Loucy (cell line): ENCODE measurements at regions not wholly inside any gene's neighbourhood (a gene's known extent, or its start where the extent isn't known, plus 50 kb on each side); places are given as distances from the start of the nearest gene placed in this dataset.

Experiments used
- H2AFZ ChIP-seq: fragments of 200-600 bp; sonication (generic); 2 replicates; pipeline ENCODE4 v1.6.0; 2016; ENCODE audit warnings: antibody characterized with exemption, mild to moderate bottlenecking, low read length, moderate library complexity
- H3F3A ChIP-seq: fragments of 200-600 bp; 2 replicates; pipeline ENCODE4 v1.6.0; 2016; ENCODE audit warnings: antibody characterized with exemption, low read depth, mild to moderate bottlenecking
- H3K27me3 ChIP-seq: fragments of 200-600 bp; sonication (generic); 2 replicates; pipeline ENCODE4 v1.6.1; 2014; ENCODE audit warnings: low read length, mild to moderate bottlenecking; ENCODE audit not compliant: insufficient read depth, poor library complexity, severe bottlenecking
- H3K36me3 ChIP-seq: fragments of 200-600 bp; sonication (generic); 2 replicates; pipeline ENCODE4 v1.6.1; 2016; ENCODE audit warnings: low read length; ENCODE audit not compliant: insufficient read depth
- H3K4me1 ChIP-seq: fragments of 200-600 bp; sonication (generic); 2 replicates; pipeline ENCODE4 v1.5.1; 2014; ENCODE audit warnings: low read length, mild to moderate bottlenecking; ENCODE audit not compliant: insufficient read depth, poor library complexity, severe bottlenecking
- H3K4me2 ChIP-seq: fragments of 200-600 bp; sonication (generic); 2 replicates; pipeline ENCODE4 v1.6.0; 2014; ENCODE audit warnings: antibody characterized with exemption, low read length, low read depth, mild to moderate bottlenecking; ENCODE audit not compliant: poor library complexity, severe bottlenecking
- H3K4me3 ChIP-seq: fragments of 200-600 bp; sonication (generic); 2 replicates; pipeline ENCODE4 v1.5.1; 2014; ENCODE audit warnings: low read length, mild to moderate bottlenecking, mixed read lengths; ENCODE audit not compliant: poor library complexity, severe bottlenecking
- H3K79me2 ChIP-seq: fragments of 200-600 bp; sonication (generic); 2 replicates; pipeline ENCODE4 v1.6.1; 2014; ENCODE audit warnings: low read length; ENCODE audit not compliant: insufficient read depth
- H3K9ac ChIP-seq: fragments of 200-600 bp; sonication (generic); 2 replicates; pipeline ENCODE4 v1.6.0; 2014; ENCODE audit warnings: mild to moderate bottlenecking, low read depth, low read length, moderate library complexity; ENCODE audit not compliant: poor library complexity, severe bottlenecking
- H3K9me2 ChIP-seq: fragments of 200-600 bp; sonication (generic); replicated peaks from 2 replicates; pipeline ENCODE4 v1.6.1; 2016; ENCODE audit warnings: low read depth, low read length, mixed read lengths
- H3K9me3 ChIP-seq: fragments of 200-600 bp; sonication (generic); 2 replicates; pipeline ENCODE4 v1.6.1; 2014; ENCODE audit warnings: mild to moderate bottlenecking, antibody characterized with exemption, low read length, low read depth; ENCODE audit not compliant: insufficient read depth
- H4K20me1 ChIP-seq: fragments of 200-600 bp; sonication (generic); 2 replicates; pipeline ENCODE4 v1.6.0; 2014; ENCODE audit warnings: antibody characterized with exemption, low read length, mild to moderate bottlenecking; ENCODE audit not compliant: insufficient read depth, poor library complexity, severe bottlenecking
- EZH2phosphoT487 ChIP-seq: fragments of 200-600 bp; IDR thresholded peaks from 2 replicates; pipeline ENCODE4 v1.6.1; 2018; ENCODE audit warnings: antibody characterized with exemption, mild to moderate bottlenecking, moderate library complexity, borderline replicate concordance
- TF ChIP-seq, protein P1 (sequence below): fragments of 200-600 bp; sonication (generic); conservative IDR thresholded peaks from 2 replicates; pipeline ENCODE4 v1.5.1; 2014; ENCODE audit warnings: mild to moderate bottlenecking, antibody characterized with exemption, low read length

DNA sequence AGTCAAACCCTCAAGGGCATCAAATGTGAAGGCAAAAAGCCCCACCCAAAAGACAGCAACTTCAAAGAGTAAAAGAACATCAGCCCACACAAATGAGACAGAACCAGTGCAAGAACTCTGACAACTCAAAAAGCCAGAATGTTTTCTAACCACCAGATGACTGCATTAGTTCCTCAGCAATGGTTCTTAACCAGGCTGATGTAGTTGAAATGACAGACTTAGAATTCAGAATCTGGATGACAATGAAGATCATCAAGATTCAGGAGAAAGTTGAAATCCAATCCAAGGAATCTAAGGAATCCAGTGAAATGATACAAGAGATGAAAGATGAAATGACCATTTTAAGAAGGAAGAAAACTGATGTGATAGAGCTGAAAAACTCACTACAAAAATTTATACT lies 339.7 kb downstream of the KIF4B start:
- Histone ChIP-seq H3K27me3 (no peaks in the 10 kb centered on the region), H3K4me1 (no peaks in the 10 kb centered on the region)
- no peak for TF ChIP-seq EZH2phosphoT487
- TF ChIP-seq, protein P1, sequence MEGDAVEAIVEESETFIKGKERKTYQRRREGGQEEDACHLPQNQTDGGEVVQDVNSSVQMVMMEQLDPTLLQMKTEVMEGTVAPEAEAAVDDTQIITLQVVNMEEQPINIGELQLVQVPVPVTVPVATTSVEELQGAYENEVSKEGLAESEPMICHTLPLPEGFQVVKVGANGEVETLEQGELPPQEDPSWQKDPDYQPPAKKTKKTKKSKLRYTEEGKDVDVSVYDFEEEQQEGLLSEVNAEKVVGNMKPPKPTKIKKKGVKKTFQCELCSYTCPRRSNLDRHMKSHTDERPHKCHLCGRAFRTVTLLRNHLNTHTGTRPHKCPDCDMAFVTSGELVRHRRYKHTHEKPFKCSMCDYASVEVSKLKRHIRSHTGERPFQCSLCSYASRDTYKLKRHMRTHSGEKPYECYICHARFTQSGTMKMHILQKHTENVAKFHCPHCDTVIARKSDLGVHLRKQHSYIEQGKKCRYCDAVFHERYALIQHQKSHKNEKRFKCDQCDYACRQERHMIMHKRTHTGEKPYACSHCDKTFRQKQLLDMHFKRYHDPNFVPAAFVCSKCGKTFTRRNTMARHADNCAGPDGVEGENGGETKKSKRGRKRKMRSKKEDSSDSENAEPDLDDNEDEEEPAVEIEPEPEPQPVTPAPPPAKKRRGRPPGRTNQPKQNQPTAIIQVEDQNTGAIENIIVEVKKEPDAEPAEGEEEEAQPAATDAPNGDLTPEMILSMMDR = no peak

DNA sequence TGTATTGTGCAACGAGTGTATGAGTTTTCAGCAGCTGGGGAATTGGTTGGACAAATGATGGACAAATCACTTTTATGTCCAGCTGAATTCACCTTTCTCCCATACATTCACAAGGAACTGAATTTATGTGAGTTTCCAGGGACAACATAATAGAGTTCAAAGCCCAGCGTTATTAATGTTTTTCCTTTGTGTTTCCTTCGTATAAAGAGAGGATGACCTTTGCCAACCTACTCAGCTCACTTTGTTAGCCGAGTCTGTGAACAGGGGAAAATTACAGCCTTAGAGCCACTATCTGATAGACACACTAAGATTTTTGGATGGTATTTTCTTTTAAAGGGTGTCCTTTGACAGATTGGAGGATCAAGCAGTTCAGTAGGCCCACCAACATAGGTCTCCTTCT lies 352.5 kb downstream of the KIF4B start:
- Histone ChIP-seq H3K79me2 (no peaks in the 10 kb centered on the region), H3K9me2 (no peaks in the 10 kb centered on the region)

More for the DNA sequence above, 339.7 kb downstream of the KIF4B start:
- Histone ChIP-seq H3F3A (no peaks in the 10 kb centered on the region), H3K36me3 (no peaks in the 10 kb centered on the region), H3K79me2 (no peaks in the 10 kb centered on the region), H4K20me1 (no peaks in the 10 kb centered on the region), H3K9ac (no peak overlapping the region), H2AFZ (no peak overlapping the region), H3K9me2 (no peaks in the 10 kb centered on the region), H3K4me3 (no peak overlapping the region), H3K4me2 (no peak overlapping the region), H3K9me3 (no peaks in the 10 kb centered on the region)

DNA sequence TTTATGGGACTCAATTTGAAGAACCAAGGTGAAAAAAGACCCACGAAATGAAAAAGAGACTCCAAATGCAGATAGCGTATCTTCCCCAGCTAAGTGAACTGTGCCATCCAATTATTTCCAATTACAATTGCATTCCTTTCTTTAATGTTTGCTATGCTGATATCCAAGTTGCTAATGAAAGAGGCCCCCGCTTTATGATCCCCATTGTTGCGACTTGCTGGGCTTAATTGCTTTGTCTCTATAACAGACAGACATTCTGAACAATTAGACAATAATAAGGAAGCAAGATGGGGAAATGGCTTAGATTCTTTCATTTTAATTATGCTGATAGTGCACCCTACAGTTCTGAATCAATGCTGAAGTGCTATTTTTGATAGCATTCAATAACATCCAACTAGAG lies 354.3 kb downstream of the KIF4B start:
- TF ChIP-seq, protein P1 = no peak
- TF ChIP-seq EZH2phosphoT487 = no peak
- Histone ChIP-seq H3K36me3 (no peaks in the 10 kb centered on the region), H3K4me2 (no peak overlapping the region), H3K79me2 (no peaks in the 10 kb centered on the region), H3K4me1 (no peaks in the 10 kb centered on the region), H4K20me1 (no peaks in the 10 kb centered on the region), H3K4me3 (no peak overlapping the region), H3K9me2 (no peaks in the 10 kb centered on the region), H2AFZ (no peak overlapping the region), H3K9ac (no peak overlapping the region), H3K9me3 (no peaks in the 10 kb centered on the region), H3K27me3 (no peaks in the 10 kb centered on the region), H3F3A (no peaks in the 10 kb centered on the region)

More for the DNA sequence above, 352.5 kb downstream of the KIF4B start:
- Histone ChIP-seq H3K4me2 (no peak overlapping the region), H2AFZ (no peak overlapping the region), H4K20me1 (no peaks in the 10 kb centered on the region), H3K27me3 (no peaks in the 10 kb centered on the region), H3F3A (no peaks in the 10 kb centered on the region), H3K9ac (no peak overlapping the region), H3K36me3 (no peaks in the 10 kb centered on the region), H3K9me3 (no peaks in the 10 kb centered on the region), H3K4me3 (no peak overlapping the region), H3K4me1 (no peaks in the 10 kb centered on the region)
- no peak for TF ChIP-seq EZH2phosphoT487
- TF ChIP-seq, protein P1 = no peak
